Left renal cortex interstitium (tissue), 4 donors: ENCODE measurements at regions not wholly inside any gene's neighbourhood (a gene's known extent, or its start where the extent isn't known, plus 50 kb on each side); places are given as distances from the start of the nearest gene placed in this dataset.
"Not testable (repeated sequence)": the region's sequence is repeated elsewhere in the genome, so short reads cannot be mapped to it uniquely, and the experiment has no call there.

Experiments used
- DNase-seq, 4 donors: peaks; one replicate each; pipeline ENCODE4 v3.0.0-alpha.2; 2013; ENCODE audit warnings: low read depth in 4 of 4, low spot score in 2 of 4, missing footprints in 1 of 4

DNA sequence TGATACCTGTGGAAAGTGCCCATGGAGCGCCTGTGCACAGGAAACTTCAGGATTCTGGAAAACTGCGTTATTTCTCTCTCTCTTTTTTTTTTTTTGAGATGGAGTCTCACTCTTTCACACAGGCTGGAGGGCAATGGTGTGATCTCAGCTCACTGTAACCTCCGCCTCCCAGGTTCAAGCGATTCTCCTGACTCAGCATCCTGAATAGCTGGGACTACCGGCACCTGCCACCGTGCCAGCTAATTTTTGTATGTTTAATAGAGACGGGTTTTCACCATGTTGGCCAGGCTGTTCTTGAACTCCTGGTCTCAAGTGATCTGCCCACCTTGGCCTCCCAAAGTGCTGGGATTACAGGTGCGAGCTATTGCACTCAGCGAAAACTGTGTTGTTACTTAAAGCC lies 68.9 kb upstream of the PODXL start:
- DNase-seq = not testable (repeated sequence)

- no peak for DNase-seq
These were observed 68.1 kb upstream of the PODXL start for GRCh38 chr7:131624536-131624935.

- DNase-seq = no peak
These were observed 66.7 kb upstream of the PODXL start for GRCh38 chr7:131623154-131623553.

GRCh38 chr7:131621652-131622051 lies 65.2 kb upstream of the PODXL start:
- DNase-seq = no peak

GRCh38 chr7:131620673-131621609 lies 64.5 kb upstream of the PODXL start:
- no peak for DNase-seq

DNA sequence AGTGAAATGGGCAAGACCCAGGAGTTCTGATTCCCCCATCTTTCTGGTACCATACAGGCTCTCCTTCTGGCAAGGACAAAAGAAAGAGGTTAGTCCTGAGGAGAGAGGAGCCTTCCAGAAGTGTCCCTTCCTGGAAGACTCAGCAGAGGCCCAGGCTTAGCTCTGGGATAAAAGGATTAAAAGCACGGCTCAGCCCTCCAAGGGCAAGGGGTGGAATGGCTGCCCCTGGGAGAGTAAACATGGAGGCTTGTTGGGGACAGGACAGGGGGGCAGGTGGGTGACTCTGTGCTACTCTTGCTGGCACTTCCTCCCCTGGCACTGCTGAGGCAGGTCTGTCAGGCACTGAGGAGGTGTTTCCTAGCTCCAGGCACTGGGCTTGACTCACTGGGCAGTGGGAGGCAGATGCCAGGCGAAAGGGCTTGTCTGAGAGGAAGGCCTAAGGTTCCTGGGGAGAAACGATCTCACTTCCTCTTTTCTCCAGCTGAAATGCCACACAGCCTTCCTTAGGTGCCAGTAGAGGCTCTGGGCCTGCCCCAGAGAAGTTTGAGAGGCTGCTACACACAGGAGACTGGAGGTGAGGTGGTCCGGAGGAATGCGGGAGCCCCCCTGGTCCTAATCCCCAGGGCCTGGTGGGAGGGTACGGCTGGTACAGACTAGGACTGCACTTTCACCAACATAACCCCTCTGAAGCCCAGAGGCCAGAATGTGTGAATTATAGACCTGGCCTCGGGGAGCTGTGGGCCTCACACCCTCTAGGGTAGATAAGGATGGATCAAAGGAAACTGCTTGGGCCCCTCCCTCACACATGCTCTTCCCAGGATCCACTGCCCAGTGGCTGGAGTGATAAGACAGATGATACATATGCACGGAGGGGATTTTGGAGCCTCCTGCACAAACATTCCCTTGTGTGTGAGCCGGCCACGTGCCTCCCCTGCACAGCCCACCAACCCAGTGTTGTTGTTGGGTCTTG lies 63.2 kb upstream of the PODXL start:
- no peak for DNase-seq

- no peak for DNase-seq
These were observed 62.0 kb upstream of the PODXL start for GRCh38 chr7:131618391-131618790.

GRCh38 chr7:131616487-131617200 lies 60.2 kb upstream of the PODXL start:
- no peak for DNase-seq

- no peak for DNase-seq
These were observed 57.5 kb upstream of the PODXL start for GRCh38 chr7:131613909-131614308.

DNA sequence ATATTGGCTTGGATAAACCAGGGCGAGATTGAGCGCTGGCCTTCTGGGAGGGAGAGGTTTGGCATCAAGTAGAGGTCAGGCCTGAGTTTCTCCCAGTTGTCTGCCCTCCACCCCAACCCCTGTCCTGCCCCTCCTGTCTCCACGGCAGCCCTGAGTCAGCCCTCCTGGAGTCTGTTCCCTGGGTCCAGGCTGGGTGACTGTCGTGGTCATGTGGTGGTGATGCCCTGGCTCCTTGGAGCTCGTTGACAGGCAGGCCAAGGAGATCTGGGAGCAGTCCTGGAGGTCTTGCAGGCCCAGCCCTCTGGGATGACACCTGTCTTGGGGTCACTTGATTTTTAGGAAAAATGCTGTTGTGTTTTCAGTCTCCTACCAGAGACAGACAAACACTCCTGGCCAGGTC lies 53.6 kb upstream of the PODXL start:
- no peak for DNase-seq

DNA sequence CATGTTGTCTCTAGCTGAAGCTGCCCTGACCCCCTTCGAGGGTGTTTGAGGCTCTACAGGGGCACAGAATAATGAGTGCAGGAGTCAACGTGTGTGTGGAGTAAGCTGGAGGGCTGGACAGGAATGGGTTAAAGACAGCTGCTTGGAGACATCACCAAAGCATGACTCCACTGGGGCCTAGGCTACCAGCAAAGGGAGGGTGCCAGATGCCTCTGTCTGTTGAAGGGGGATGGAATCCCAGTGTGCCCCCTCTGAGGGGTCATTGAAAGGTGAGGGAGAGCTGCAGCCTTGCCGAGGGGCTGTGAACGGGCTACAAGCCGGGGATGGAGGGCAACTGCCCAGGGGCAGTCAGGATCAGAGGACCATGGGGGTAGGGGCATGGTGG lies 51.7 kb upstream of the PODXL start:
- no peak for DNase-seq

- no peak for DNase-seq
These were observed 51.1 kb upstream of the PODXL start for GRCh38 chr7:131607291-131608115.

- no peak for DNase-seq
These were observed 50.2 kb upstream of the PODXL start for GRCh38 chr7:131606346-131607290.
